ENCODE measurements at regions not wholly inside any gene's neighbourhood (a gene's known extent, or its start where the extent isn't known, plus 50 kb on each side); places are given as distances from the start of the nearest gene placed in this dataset.

DNA sequence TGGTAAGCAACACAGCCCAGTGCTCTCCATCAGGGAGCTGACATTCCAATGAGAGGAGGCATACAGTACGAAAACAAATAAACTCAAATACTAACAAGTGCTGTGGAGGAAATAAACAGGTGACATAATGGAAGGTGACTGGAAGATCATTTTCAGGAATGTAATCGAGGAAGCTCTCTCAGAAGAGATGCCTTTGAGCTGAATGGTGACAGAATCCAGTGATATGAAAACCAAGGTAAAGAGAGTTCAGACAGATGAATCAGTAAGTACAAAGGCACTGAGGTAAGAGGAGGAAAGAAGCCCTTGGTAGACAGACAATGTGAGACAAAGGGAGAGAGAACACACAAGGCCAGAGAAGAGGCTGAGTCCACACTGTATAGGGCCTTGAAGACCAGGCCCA, 252.1 kb downstream of the LRATD1 start:
- no peak overlapping the region for H3K4me3 ChIP-seq
- no peak overlapping the region for H3K27ac ChIP-seq
- no peak for DNase-seq
- no peaks in the 10 kb centered on the region for H3K9me3 ChIP-seq
- intact Hi-C loops (cut with DNase I): no loop called here
- H3K36me3 ChIP-seq: no peaks in the 10 kb centered on the region
- no peaks in the 10 kb centered on the region for H3K27me3 ChIP-seq
- TF ChIP-seq, protein P1, sequence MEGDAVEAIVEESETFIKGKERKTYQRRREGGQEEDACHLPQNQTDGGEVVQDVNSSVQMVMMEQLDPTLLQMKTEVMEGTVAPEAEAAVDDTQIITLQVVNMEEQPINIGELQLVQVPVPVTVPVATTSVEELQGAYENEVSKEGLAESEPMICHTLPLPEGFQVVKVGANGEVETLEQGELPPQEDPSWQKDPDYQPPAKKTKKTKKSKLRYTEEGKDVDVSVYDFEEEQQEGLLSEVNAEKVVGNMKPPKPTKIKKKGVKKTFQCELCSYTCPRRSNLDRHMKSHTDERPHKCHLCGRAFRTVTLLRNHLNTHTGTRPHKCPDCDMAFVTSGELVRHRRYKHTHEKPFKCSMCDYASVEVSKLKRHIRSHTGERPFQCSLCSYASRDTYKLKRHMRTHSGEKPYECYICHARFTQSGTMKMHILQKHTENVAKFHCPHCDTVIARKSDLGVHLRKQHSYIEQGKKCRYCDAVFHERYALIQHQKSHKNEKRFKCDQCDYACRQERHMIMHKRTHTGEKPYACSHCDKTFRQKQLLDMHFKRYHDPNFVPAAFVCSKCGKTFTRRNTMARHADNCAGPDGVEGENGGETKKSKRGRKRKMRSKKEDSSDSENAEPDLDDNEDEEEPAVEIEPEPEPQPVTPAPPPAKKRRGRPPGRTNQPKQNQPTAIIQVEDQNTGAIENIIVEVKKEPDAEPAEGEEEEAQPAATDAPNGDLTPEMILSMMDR (IDR thresholded peaks at IDR 0.05): no peak
- no peak for TF ChIP-seq POLR2A (IDR thresholded peaks at IDR 0.05)
- H3K4me1 ChIP-seq: no peaks in the 10 kb centered on the region
- WGBS, 2 donors: 81 to 84% methylated on average over 2 of the region's 2 CpGs

GRCh38 chr2:14891546-14891945, 259.0 kb downstream of the LRATD1 start:
- no peaks in the 10 kb centered on the region for H3K27me3 ChIP-seq
- H3K9me3 ChIP-seq: no peaks in the 10 kb centered on the region
- no peaks in the 10 kb centered on the region for H3K36me3 ChIP-seq
- 67 to 68% methylated on average over 3 of the region's 3 CpGs for WGBS, 2 donors
- no peak overlapping the region for H3K27ac ChIP-seq
- H3K4me1 ChIP-seq: no peaks in the 10 kb centered on the region
- no peak for DNase-seq
- intact Hi-C loops (cut with DNase I): no loop called here
- H3K4me3 ChIP-seq: no peak overlapping the region
- TF ChIP-seq POLR2A (IDR thresholded peaks at IDR 0.05): no peak
- TF ChIP-seq, protein P1 (IDR thresholded peaks at IDR 0.05): no peak

DNA sequence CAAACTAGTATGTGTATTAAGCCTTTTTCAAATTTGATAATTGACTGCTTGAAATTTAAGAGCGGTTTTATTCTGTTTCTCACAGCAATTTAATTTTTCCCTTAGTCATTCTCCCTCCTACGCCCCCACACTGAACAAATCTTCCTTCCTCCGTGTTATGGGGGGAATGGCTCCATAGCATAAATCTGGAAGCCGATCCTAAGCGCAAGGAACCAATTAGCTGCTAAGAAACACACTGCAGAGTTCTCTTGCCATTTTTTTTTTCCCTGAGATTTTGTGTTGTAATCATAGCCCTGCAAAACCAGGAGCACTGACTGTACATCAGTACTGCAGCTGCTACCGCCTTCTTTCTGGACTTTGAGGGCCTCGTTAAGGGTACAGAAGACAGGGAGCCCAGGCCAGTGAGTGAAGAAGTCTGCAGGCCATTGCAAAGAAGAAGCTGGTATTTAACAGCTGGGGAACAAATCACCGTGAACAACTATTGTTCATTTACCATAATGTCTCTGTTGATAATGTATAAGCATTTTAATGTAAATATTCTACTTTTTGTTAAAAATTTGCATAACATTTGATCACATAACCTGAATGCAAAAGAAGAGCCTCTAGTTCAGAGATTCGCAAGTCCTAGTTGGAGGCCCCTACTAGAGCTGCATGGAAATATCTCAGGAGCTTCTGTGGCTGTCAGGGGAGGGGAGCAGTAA, 264.0 kb downstream of the LRATD1 start:
- 84 to 85% methylated on average over 9 of the region's 9 CpGs for WGBS, 2 donors
- intact Hi-C loops (cut with DNase I): no loop called here
- DNase-seq: no peak

GRCh38 chr2:14899621-14900414, 267.3 kb downstream of the LRATD1 start:
- H3K27me3 ChIP-seq: no peaks in the 10 kb centered on the region
- no peaks in the 10 kb centered on the region for H3K36me3 ChIP-seq
- no peak for TF ChIP-seq POLR2A (IDR thresholded peaks at IDR 0.05)
- TF ChIP-seq, protein P1 (IDR thresholded peaks at IDR 0.05): no peak
- intact Hi-C loops (cut with DNase I): no loop called here
- DNase-seq: no peak
- H3K4me1 ChIP-seq: no peaks in the 10 kb centered on the region
- H3K27ac ChIP-seq: no peak overlapping the region
- H3K4me3 ChIP-seq: no peak overlapping the region
- no peaks in the 10 kb centered on the region for H3K9me3 ChIP-seq
- WGBS, 2 donors: 74 to 82% methylated on average over 4 of the region's 4 CpGs

More for the DNA sequence above, 264.0 kb downstream of the LRATD1 start:
- no peak for TF ChIP-seq POLR2A (IDR thresholded peaks at IDR 0.05)
- TF ChIP-seq, protein P1 (IDR thresholded peaks at IDR 0.05): no peak
- Histone ChIP-seq H3K4me1 (no peaks in the 10 kb centered on the region), H3K27ac (no peak overlapping the region), H3K36me3 (no peaks in the 10 kb centered on the region), H3K4me3 (no peak overlapping the region), H3K27me3 (no peaks in the 10 kb centered on the region), H3K9me3 (no peaks in the 10 kb centered on the region)

GRCh38 chr2:14901737-14902136, 269.2 kb downstream of the LRATD1 start:
- no peaks in the 10 kb centered on the region for H3K4me1 ChIP-seq

More at GRCh38 chr2:14901737-14902136, 269.2 kb downstream of the LRATD1 start:
- H3K4me3 ChIP-seq: no peak overlapping the region
- WGBS, 2 donors: 50 to 57% methylated on average over 3 of the region's 3 CpGs
- intact Hi-C loops (cut with DNase I): no loop called here
- no peaks in the 10 kb centered on the region for H3K27me3 ChIP-seq
- DNase-seq: no peak
- TF ChIP-seq, protein P1 (IDR thresholded peaks at IDR 0.05): no peak
- TF ChIP-seq POLR2A (IDR thresholded peaks at IDR 0.05): no peak
- H3K36me3 ChIP-seq: no peaks in the 10 kb centered on the region
- no peaks in the 10 kb centered on the region for H3K9me3 ChIP-seq
- H3K27ac ChIP-seq: no peak overlapping the region
